T47D (cell line): ENCODE measurements at regions not wholly inside any gene's neighbourhood (a gene's known extent, or its start where the extent isn't known, plus 50 kb on each side); places are given as distances from the start of the nearest gene placed in this dataset.

Experiments used
- DNase-seq, 2 experiments: peaks; one replicate each; pipeline versions ENCODE4 v3.0.0 to v3.0.0-alpha.2; 2011 to 2012; ENCODE audit warnings: low read depth in 1 of 2, low spot score in 1 of 2
- JUND ChIP-seq: IDR thresholded peaks from 2 replicates; pipeline ENCODE4 v1.6.1; 2012; ENCODE audit warnings: low read depth
- in situ Hi-C: cut with HindIII; loops from 2 replicates; pipeline ENCODE4 v1.10.0; 2016; ENCODE audit warnings: low sequenced_read_pairs, low pct_unique_long_range_greater_than_20kb

DNA sequence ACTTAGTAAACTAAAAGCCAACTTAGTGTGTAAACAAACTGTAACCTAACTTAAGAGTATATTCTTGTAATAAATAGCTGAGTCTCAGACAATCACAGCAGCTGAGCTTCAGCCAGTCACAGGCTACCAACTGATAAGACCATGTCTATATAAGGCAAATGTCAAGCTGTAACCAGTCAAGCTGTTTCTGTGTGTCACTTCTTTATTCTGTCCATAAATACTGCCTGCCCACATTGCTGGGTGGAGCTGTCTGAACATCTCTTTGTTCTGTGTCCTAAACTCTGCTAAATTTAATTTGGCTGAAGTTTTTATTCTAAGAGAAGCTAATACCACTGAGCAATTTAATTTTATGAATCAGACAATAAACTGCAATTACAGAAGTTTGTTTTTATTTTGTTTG lies 412.1 kb upstream of the CDH10 start:
- no peak for DNase-seq
- no peak for TF ChIP-seq JUND
- in situ Hi-C loops, result no loop called here

DNA sequence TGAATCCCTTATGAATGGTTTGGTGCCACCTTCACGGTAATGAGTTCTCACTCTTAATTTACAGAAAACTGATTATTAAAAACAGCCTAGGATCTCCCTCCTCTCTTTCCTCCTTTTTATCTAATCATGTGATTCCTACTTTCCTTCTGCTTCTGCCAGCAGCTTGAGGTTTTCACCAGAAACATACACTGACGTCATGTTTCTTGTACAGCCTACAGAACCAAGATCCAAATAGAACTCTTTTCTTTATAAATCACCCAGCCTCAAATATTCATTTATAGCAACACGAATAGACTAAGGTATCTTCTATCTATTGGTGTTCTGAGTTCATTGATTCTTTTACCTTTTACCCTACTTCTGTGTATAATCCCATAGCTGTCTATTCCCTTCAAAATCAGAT lies 388.9 kb upstream of the CDH10 start:
- in situ Hi-C loops, result no loop called here
- no peak for TF ChIP-seq JUND
- no peak for DNase-seq

- TF ChIP-seq JUND, result no peak
- DNase-seq, result peak in 1 of 2 experiments; percentile 51
- in situ Hi-C loops, result no loop called here
Observed at GRCh38 chr5:25029004-25029403, 384.2 kb upstream of the CDH10 start.

DNA sequence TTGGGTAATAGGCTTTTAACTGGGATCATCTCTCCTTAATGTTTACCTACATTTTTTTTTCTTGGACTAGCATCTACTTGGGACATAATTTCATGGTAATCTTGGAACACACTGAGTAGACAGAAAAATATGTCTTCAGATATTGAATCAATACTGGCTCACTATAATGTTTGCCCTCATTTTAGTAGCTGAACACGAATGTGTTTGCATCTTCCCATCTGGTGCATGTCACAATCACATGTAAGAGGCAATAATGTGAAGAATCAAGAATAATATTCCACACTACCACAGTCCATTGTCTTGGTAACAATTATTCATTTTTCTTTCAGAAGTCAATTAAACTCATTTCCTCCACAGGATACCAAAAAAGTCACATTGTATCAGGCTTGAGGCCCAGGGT lies 382.7 kb upstream of the CDH10 start:
- in situ Hi-C loops, result no loop called here
- no peak for TF ChIP-seq JUND
- DNase-seq, result no peak

DNA sequence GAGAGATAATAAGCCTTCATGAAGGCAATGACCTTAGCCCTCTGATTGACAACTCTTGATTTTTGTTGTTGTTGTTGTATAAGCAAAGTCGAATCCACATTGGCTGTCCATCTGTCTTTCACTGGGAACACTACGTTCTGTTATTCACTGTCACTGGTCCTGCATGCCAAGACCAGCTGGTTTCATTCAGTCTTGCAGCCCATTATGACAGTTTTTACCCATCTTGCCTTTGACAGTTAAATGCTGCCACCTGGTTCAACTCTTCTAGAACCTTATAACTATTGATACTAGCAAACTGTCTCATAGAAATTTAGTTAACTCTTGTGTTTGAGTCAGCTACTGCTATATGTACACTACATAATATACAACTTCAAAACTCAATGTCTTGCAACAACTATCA lies 382.3 kb upstream of the CDH10 start:
- TF ChIP-seq JUND, result no peak
- no peak for DNase-seq
- in situ Hi-C loops, result no loop called here

DNA sequence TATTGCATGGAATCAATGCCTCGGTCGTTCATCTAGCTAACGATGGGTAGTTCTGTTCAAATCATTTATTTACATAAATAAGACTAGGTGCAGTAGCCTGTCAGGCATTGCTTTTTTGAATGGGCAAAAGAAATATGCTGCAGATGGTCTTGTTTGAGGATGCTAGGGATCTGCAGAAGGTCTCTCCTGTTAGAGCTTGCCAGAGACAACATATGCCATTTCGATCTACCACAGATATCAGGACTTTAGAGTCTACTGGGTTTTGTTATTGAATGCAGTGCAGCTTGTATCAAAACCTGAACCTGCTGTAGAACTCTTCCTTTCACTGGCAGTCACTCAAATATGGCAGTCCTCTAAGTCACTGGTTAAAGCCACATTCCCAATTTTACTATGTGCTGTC lies 381.1 kb upstream of the CDH10 start:
- in situ Hi-C loops, result no loop called here
- no peak for DNase-seq
- TF ChIP-seq JUND, result no peak

- in situ Hi-C loops, result no loop called here
- DNase-seq, result no peak
- no peak for TF ChIP-seq JUND
Observed at GRCh38 chr5:25020454-25020853, 375.7 kb upstream of the CDH10 start.

- DNase-seq, result no peak
- in situ Hi-C loops, result no loop called here
- no peak for TF ChIP-seq JUND
Observed at GRCh38 chr5:25009063-25009462, 364.3 kb upstream of the CDH10 start.

DNA sequence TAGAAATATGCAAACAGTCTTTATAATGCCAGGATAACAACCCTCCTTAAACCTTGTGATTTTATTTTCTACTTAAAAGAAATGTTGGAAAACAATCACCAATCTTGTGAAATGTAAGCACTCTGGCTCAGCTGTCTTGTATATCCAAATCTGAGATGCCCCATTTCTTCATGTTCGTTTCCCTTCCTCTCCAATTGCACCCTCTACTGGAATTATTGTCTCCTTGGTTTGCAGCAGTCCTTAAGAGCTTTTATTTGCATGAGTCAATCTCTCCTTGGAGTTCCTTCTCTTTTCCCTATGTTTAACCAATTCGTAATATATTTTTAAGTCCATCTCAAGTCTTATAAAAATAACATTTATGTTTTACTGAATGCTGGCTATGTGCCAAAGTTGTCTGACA lies 362.0 kb upstream of the CDH10 start:
- in situ Hi-C loops, result no loop called here
- no peak for TF ChIP-seq JUND
- peak in 1 of 2 experiments; percentile 84 for DNase-seq

- no peak for TF ChIP-seq JUND
- no peak for DNase-seq
- in situ Hi-C loops, result no loop called here
Observed at GRCh38 chr5:25006237-25006636, 361.5 kb upstream of the CDH10 start.

- in situ Hi-C loops, result no loop called here
- TF ChIP-seq JUND, result no peak
- DNase-seq, result no peak
Observed at GRCh38 chr5:25005431-25005830, 360.7 kb upstream of the CDH10 start.

DNA sequence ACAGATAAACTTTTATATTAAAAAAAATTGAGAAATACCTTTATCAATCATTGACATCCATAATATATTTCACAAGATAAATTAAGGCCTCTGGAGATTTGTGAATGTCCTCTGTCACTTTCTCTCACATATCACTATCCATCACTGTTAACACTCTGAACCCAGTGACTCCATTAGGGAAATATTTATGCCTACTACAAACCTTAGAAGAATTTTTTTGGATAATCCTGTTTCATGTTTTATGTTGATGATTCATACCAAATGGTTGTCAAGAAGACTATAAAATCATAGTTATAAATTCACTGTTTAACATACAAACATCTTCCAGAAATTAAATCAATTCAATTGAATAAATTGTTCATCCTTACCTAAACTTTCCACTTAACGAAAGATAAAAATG lies 357.6 kb upstream of the CDH10 start:
- no peak for TF ChIP-seq JUND
- no peak for DNase-seq
- in situ Hi-C loops, result no loop called here

GRCh38 chr5:24999732-25000131 lies 355.0 kb upstream of the CDH10 start:
- TF ChIP-seq JUND, result no peak
- DNase-seq, result no peak
- in situ Hi-C loops, result no loop called here

- DNase-seq, result no peak
- no peak for TF ChIP-seq JUND
- in situ Hi-C loops, result no loop called here
Observed at GRCh38 chr5:24998641-24999040, 353.9 kb upstream of the CDH10 start.
